ENCODE measurements at regions not wholly inside any gene's neighbourhood (a gene's known extent, or its start where the extent isn't known, plus 50 kb on each side); places are given as distances from the start of the nearest gene placed in this dataset.

GRCh38 chr2:67671464-67672450, 274.6 kb downstream of the ETAA1 start:
- H3K4me2 ChIP-seq (ENCODE audit: control insufficient read depth, extremely low read depth, insufficient read depth, low read depth, low read length), result no peak overlapping the region
- H2AFZ ChIP-seq (ENCODE audit: control insufficient read depth, low read length), result no peak overlapping the region
- no peaks in the 10 kb centered on the region for H3K9me3 ChIP-seq (ENCODE audit: control insufficient read depth, low read depth, low read length)
- no peak overlapping the region for H3K4me3 ChIP-seq (ENCODE audit: control insufficient read depth in 2 of 3, extremely low read depth in 1 of 3, insufficient read depth in 2 of 3, low read depth in 1 of 3, low read length in 3 of 3)
- no peaks in the 10 kb centered on the region for H3K79me2 ChIP-seq (ENCODE audit: control insufficient read depth, insufficient read depth, low read length)
- no peak for DNase-seq (ENCODE audit: low read depth, low spot score)
- no peak for FAIRE-seq
- H3K27me3 ChIP-seq (ENCODE audit: control insufficient read depth, extremely low read depth, insufficient read depth, low read length), result no peaks in the 10 kb centered on the region
- H3K27ac ChIP-seq (ENCODE audit: control insufficient read depth, insufficient read depth, low read length), result no peak overlapping the region
- TF ChIP-seq CTCF (optimal IDR thresholded peaks at IDR 0.05 in 1 of 3, IDR thresholded peaks at IDR 0.05 in 1 of 3, conservative IDR thresholded peaks at IDR 0.05 in 1 of 3; ENCODE audit: extremely low read depth in 1 of 3, insufficient read depth in 2 of 3, low read length in 3 of 3) (no peak), EZH2 (IDR thresholded peaks at IDR 0.05; ENCODE audit: low read length) (no peak)
- dilution Hi-C loops (cut with MboI; ENCODE audit: extremely low pct_ligation_motif_present, low sequenced_read_pairs), result no loop called here
- H3K9ac ChIP-seq (ENCODE audit: control insufficient read depth, extremely low read depth, insufficient read depth, low read length), result no peak overlapping the region
- no peaks in the 10 kb centered on the region for H3K36me3 ChIP-seq (ENCODE audit: control insufficient read depth in 2 of 2, extremely low read depth in 1 of 2, insufficient read depth in 2 of 2, low read length in 2 of 2)
- H4K20me1 ChIP-seq (ENCODE audit: control insufficient read depth, extremely low read depth, insufficient read depth, low read length), result no peaks in the 10 kb centered on the region
- H3K9me1 ChIP-seq (ENCODE audit: control insufficient read depth, extremely low read depth, insufficient read depth, low read length), result no peaks in the 10 kb centered on the region
- H3K4me1 ChIP-seq (ENCODE audit: control insufficient read depth, extremely low read depth, insufficient read depth, low read length), result no peaks in the 10 kb centered on the region

- no peaks in the 10 kb centered on the region for H3K4me1 ChIP-seq (ENCODE audit: control insufficient read depth, extremely low read depth, insufficient read depth, low read length)
- no peak for TF ChIP-seq EZH2 (IDR thresholded peaks at IDR 0.05; ENCODE audit: low read length)
- TF ChIP-seq CTCF (optimal IDR thresholded peaks at IDR 0.05 in 1 of 3, IDR thresholded peaks at IDR 0.05 in 1 of 3, conservative IDR thresholded peaks at IDR 0.05 in 1 of 3; ENCODE audit: extremely low read depth in 1 of 3, insufficient read depth in 2 of 3, low read length in 3 of 3), result no peak
- H4K20me1 ChIP-seq (ENCODE audit: control insufficient read depth, extremely low read depth, insufficient read depth, low read length), result no peaks in the 10 kb centered on the region
- H3K4me2 ChIP-seq (ENCODE audit: control insufficient read depth, extremely low read depth, insufficient read depth, low read depth, low read length), result no peak overlapping the region
- no peak for FAIRE-seq
- H3K9me1 ChIP-seq (ENCODE audit: control insufficient read depth, extremely low read depth, insufficient read depth, low read length), result no peaks in the 10 kb centered on the region
- dilution Hi-C loops (cut with MboI; ENCODE audit: extremely low pct_ligation_motif_present, low sequenced_read_pairs), result no loop called here
- H3K4me3 ChIP-seq (ENCODE audit: control insufficient read depth in 2 of 3, extremely low read depth in 1 of 3, insufficient read depth in 2 of 3, low read depth in 1 of 3, low read length in 3 of 3), result no peak overlapping the region
- no peaks in the 10 kb centered on the region for H3K9me3 ChIP-seq (ENCODE audit: control insufficient read depth, low read depth, low read length)
- H2AFZ ChIP-seq (ENCODE audit: control insufficient read depth, low read length), result no peak overlapping the region
- no peaks in the 10 kb centered on the region for H3K27me3 ChIP-seq (ENCODE audit: control insufficient read depth, extremely low read depth, insufficient read depth, low read length)
- H3K79me2 ChIP-seq (ENCODE audit: control insufficient read depth, insufficient read depth, low read length), result no peaks in the 10 kb centered on the region
- DNase-seq (ENCODE audit: low read depth, low spot score), result no peak
- H3K9ac ChIP-seq (ENCODE audit: control insufficient read depth, extremely low read depth, insufficient read depth, low read length), result no peak overlapping the region
- H3K27ac ChIP-seq (ENCODE audit: control insufficient read depth, insufficient read depth, low read length), result no peak overlapping the region
- no peaks in the 10 kb centered on the region for H3K36me3 ChIP-seq (ENCODE audit: control insufficient read depth in 2 of 2, extremely low read depth in 1 of 2, insufficient read depth in 2 of 2, low read length in 2 of 2)
Measured at GRCh38 chr2:67674668-67675067, 277.5 kb downstream of the ETAA1 start.
